ENCODE measurements at regions not wholly inside any gene's neighbourhood (a gene's known extent, or its start where the extent isn't known, plus 50 kb on each side); places are given as distances from the start of the nearest gene placed in this dataset.

GRCh38 chr10:4457597-4457996, 368.4 kb upstream of the AKR1E2 start:
- TF ChIP-seq POLR2A (IDR thresholded peaks at IDR 0.05; ENCODE audit: low read depth, low read length), result no peak
- TF ChIP-seq, protein P1, sequence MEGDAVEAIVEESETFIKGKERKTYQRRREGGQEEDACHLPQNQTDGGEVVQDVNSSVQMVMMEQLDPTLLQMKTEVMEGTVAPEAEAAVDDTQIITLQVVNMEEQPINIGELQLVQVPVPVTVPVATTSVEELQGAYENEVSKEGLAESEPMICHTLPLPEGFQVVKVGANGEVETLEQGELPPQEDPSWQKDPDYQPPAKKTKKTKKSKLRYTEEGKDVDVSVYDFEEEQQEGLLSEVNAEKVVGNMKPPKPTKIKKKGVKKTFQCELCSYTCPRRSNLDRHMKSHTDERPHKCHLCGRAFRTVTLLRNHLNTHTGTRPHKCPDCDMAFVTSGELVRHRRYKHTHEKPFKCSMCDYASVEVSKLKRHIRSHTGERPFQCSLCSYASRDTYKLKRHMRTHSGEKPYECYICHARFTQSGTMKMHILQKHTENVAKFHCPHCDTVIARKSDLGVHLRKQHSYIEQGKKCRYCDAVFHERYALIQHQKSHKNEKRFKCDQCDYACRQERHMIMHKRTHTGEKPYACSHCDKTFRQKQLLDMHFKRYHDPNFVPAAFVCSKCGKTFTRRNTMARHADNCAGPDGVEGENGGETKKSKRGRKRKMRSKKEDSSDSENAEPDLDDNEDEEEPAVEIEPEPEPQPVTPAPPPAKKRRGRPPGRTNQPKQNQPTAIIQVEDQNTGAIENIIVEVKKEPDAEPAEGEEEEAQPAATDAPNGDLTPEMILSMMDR (IDR thresholded peaks at IDR 0.05; ENCODE audit: extremely low read depth in 1 of 2, insufficient read depth in 1 of 2, low read depth in 1 of 2, low read length in 2 of 2), result no peak
- no peak for TF ChIP-seq MAX (IDR thresholded peaks at IDR 0.05; ENCODE audit: insufficient read depth, insufficient read length)
- no peak for TF ChIP-seq GATA2 (IDR thresholded peaks at IDR 0.05; ENCODE audit: insufficient read depth, insufficient read length, low read depth, low read length)
- no peak for TF ChIP-seq POLR2AphosphoS5 (IDR thresholded peaks at IDR 0.05; ENCODE audit: insufficient read depth, low read depth, low read length)
- TF ChIP-seq EZH2 (IDR thresholded peaks at IDR 0.05; ENCODE audit: borderline replicate concordance, low read depth, low read length, severe bottlenecking), result no peak
